ENCODE measurements at regions not wholly inside any gene's neighbourhood (a gene's known extent, or its start where the extent isn't known, plus 50 kb on each side); places are given as distances from the start of the nearest gene placed in this dataset.

DNA sequence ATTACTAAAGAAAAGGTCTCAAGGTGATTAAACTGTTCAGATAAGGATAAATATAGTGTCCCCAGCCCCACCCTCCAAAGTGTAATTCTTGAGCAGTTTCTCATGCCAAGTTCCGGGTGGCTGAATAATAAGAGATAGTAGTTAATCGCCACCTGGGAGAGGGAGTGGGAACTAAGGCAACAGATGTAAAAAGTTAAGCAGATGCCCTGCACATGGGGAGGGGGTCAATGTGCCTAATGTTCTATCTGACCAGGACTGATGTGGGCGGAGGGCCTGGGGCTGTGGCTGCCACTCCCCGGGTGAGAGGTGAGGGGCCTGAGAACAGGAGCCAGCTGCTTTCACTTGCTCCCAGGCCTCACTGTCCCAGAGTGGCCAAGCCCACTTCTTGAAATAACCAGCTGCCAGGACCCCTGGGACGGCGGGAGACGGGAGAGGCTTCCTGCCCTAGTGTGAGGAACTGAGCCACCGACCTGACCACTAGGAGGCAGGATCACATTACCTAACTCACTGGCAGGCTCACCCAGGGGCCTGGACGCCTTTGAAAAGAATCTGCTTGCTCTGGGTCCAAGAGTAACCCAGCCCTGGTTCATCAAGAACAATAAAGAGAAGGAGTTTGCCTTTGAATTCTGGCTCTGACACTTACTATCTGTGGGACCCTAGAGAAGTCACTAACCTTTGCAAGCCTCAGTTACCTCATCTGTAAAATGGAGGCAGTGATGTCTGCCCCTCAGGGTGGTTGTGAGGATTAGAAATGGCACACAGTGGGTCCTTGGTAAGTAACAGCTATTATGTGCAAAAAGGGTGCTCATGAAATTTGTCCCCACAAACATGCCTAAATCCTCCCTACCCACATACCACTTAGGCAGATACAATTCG lies 179.2 kb downstream of the ATG4C start:
- TF ChIP-seq, protein P1, sequence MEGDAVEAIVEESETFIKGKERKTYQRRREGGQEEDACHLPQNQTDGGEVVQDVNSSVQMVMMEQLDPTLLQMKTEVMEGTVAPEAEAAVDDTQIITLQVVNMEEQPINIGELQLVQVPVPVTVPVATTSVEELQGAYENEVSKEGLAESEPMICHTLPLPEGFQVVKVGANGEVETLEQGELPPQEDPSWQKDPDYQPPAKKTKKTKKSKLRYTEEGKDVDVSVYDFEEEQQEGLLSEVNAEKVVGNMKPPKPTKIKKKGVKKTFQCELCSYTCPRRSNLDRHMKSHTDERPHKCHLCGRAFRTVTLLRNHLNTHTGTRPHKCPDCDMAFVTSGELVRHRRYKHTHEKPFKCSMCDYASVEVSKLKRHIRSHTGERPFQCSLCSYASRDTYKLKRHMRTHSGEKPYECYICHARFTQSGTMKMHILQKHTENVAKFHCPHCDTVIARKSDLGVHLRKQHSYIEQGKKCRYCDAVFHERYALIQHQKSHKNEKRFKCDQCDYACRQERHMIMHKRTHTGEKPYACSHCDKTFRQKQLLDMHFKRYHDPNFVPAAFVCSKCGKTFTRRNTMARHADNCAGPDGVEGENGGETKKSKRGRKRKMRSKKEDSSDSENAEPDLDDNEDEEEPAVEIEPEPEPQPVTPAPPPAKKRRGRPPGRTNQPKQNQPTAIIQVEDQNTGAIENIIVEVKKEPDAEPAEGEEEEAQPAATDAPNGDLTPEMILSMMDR (IDR thresholded peaks at IDR 0.05; ENCODE audit: low read depth, low read length): peak; percentile 88
- no peaks in the 10 kb centered on the region for H3K9me3 ChIP-seq (ENCODE audit: severe bottlenecking)
- H3K27ac ChIP-seq: no peak overlapping the region
- DNase-seq: peak; percentile 79
- H3K36me3 ChIP-seq: no peaks in the 10 kb centered on the region
- no peaks in the 10 kb centered on the region for H3K27me3 ChIP-seq (ENCODE audit: insufficient read depth, low read depth, severe bottlenecking)
- no peak overlapping the region for H3K4me3 ChIP-seq (ENCODE audit: low read depth, low read length)

DNA sequence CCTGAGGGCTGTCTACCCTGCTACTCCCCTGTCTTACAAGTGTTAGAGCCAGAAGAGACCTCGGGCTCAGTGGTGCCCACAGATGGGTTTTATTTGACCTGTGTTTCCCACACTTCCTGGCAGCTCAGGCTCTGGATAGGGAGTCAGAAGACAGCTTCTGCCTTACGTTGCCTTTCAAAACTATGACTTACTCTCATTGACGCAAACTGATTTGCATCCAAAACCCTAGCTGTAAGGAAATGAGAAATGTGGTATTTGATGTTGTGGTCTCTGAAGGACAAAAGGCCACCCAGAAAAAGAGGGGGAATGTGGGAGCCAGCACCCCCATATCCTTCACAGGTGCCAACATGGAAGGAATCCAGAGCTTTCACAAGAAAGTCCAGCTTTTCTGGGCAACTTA lies 180.2 kb downstream of the ATG4C start:
- Histone ChIP-seq H3K9me3 (ENCODE audit: severe bottlenecking) (no peaks in the 10 kb centered on the region), H3K4me3 (ENCODE audit: low read depth, low read length) (no peak overlapping the region), H3K27me3 (ENCODE audit: insufficient read depth, low read depth, severe bottlenecking) (no peaks in the 10 kb centered on the region), H3K27ac (no peak overlapping the region), H3K36me3 (no peaks in the 10 kb centered on the region)
- TF ChIP-seq, protein P1 (IDR thresholded peaks at IDR 0.05; ENCODE audit: low read depth, low read length): no peak
- no peak for DNase-seq

DNA sequence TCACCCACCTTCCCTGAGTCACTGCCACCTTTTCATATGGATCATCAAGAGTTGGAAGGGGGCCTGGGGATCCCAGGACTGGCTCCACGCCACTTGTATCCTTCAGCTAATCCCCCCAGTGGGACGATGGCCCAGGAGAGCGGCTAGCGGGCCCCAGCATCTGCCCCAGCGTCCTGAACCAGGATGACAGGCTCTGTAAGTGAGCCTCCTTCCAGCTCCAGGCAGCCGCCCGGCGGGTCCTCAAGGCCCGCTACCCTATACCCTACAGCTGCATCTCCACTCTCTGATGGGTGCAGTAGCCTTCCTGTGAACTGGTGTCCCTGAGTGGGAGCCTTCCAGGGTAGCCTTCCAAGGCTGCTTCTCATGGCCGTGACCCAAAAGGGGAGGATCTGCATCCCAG lies 183.1 kb downstream of the ATG4C start:
- TF ChIP-seq, protein P1 (IDR thresholded peaks at IDR 0.05; ENCODE audit: low read depth, low read length): no peak
- no peaks in the 10 kb centered on the region for H3K27me3 ChIP-seq (ENCODE audit: insufficient read depth, low read depth, severe bottlenecking)
- DNase-seq: no peak
- no peak overlapping the region for H3K4me3 ChIP-seq (ENCODE audit: low read depth, low read length)
- H3K9me3 ChIP-seq (ENCODE audit: severe bottlenecking): no peaks in the 10 kb centered on the region
- H3K27ac ChIP-seq: no peak overlapping the region
- H3K36me3 ChIP-seq: no peaks in the 10 kb centered on the region

DNA sequence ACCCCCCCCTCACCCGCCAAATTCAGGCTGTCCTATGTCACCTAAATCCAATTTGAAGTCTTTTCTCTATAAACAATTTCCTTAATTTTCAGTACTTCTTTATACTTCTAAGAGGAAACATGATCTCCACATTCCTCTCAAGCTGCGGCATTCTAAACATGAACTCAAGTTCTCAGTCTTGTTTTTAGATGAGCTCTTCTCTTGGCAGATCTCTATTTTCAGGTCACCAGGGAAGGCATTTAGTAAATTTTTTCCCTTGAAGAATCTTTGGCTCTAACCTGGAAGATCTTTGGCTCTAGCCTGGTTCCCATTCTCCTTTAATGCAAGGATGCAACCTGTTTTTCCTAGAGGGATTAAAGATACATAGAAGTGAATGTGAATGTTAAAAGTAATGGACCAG lies 193.4 kb downstream of the ATG4C start:
- H3K27ac ChIP-seq: no peak overlapping the region
- no peak overlapping the region for H3K4me3 ChIP-seq (ENCODE audit: low read depth, low read length)
- TF ChIP-seq, protein P1 (IDR thresholded peaks at IDR 0.05; ENCODE audit: low read depth, low read length): no peak
- no peak for DNase-seq
- no peaks in the 10 kb centered on the region for H3K27me3 ChIP-seq (ENCODE audit: insufficient read depth, low read depth, severe bottlenecking)
- H3K9me3 ChIP-seq (ENCODE audit: severe bottlenecking): no peaks in the 10 kb centered on the region
- no peaks in the 10 kb centered on the region for H3K36me3 ChIP-seq

DNA sequence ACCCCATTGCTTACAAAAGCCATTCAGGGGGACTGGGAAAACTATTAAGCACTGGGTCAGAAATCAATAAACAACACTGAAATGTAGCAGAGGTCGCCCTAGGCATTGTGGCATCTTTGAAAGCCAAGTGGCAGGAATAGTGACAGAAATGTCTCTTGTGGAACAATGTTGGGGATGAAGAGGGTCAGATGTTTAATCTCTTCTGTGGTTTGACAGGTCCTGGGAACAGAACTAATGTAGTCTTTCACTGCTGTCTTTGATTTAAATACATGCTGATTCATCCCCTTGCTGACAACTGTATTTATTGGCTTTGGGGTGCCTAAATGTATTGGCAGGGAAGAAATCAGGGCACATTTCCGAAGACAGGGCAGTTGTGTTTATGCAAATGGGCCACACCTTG lies 194.8 kb downstream of the ATG4C start:
- Histone ChIP-seq H3K9me3 (ENCODE audit: severe bottlenecking) (no peaks in the 10 kb centered on the region), H3K27me3 (ENCODE audit: insufficient read depth, low read depth, severe bottlenecking) (no peaks in the 10 kb centered on the region), H3K4me3 (ENCODE audit: low read depth, low read length) (no peak overlapping the region), H3K36me3 (no peaks in the 10 kb centered on the region), H3K27ac (no peak overlapping the region)
- TF ChIP-seq, protein P1 (IDR thresholded peaks at IDR 0.05; ENCODE audit: low read depth, low read length): no peak
- DNase-seq: no peak

DNA sequence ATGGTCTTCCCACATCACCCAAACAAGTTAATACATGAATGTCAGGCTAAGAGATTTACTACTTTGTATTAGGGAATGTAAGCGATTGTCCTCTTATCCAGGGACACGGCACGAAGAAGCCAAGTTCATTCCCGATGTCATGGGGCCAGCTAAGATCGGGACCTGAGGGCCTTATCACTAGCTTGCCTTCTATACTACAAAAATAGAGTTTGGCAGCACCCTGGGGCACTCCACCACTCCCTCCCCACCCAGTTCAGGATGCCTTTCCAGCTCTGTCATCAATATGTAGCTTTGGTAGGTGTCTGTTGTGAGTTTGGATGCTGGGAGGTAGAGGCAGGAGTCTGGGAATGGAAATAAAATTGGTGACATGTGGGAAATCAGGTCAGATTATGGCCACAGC lies 197.5 kb downstream of the ATG4C start:
- no peaks in the 10 kb centered on the region for H3K36me3 ChIP-seq
- H3K27ac ChIP-seq: no peak overlapping the region
- H3K4me3 ChIP-seq (ENCODE audit: low read depth, low read length): no peak overlapping the region
- no peaks in the 10 kb centered on the region for H3K27me3 ChIP-seq (ENCODE audit: insufficient read depth, low read depth, severe bottlenecking)
- TF ChIP-seq, protein P1 (IDR thresholded peaks at IDR 0.05; ENCODE audit: low read depth, low read length): no peak
- DNase-seq: no peak
- H3K9me3 ChIP-seq (ENCODE audit: severe bottlenecking): no peaks in the 10 kb centered on the region
